AG04449 (cell line): ENCODE measurements at regions not wholly inside any gene's neighbourhood (a gene's known extent, or its start where the extent isn't known, plus 50 kb on each side); places are given as distances from the start of the nearest gene placed in this dataset.

Experiments used
- CTCF ChIA-PET: fragments of 350-600 bp; formaldehyde crosslinking; extraction: SDS; loops from one replicate; lab custom pipeline; 2021; ENCODE audit warnings: antibody characterized with exemption; lab: Yijun Ruan, JAX
- POLR2A ChIA-PET: fragments of 400-600, 350-600 bp; formaldehyde crosslinking; extraction: SDS; loops from one replicate; lab custom pipeline; 2020; ENCODE audit warnings: antibody characterized with exemption, inconsistent platforms; lab: Yijun Ruan, JAX
- DNase-seq: peaks from one replicate; pipeline ENCODE4 v3.0.0-alpha.2; 2010; ENCODE audit warnings: low read depth, low spot score
- H3K4me3 ChIP-seq: 2 replicates; pipeline ENCODE4 v1.5.1; 2011; ENCODE audit warnings: low read depth, mild to moderate bottlenecking, control low read depth, low read length
- TF ChIP-seq, protein P1 (sequence below): IDR thresholded peaks from one replicate; pipeline ENCODE4 v1.5.1; 2011; ENCODE audit warnings: mild to moderate bottlenecking, moderate library complexity, low read length, control low read depth, inconsistent platforms; ENCODE audit not compliant: insufficient read depth; ENCODE audit errors: missing control alignments

DNA sequence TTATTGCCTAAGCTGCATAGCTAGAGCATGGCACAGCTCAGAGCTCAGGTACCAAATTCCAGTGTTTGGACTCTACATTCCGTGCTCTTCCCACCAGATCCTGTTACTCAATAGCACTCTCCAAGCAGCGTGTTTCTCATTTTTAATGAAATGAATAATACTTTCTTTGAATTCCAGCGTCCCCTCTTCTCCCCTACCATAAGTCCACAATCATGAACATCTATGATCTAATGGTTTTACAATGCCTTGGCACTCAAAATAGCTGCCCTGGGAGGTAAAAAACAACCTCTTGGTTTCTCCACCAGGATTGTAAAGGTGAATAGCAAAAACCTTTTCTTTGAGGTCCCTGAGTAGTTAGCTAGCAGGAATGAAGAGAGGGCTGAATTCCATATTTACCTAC lies 480.0 kb upstream of the PKN2 start:
- TF ChIP-seq, protein P1, sequence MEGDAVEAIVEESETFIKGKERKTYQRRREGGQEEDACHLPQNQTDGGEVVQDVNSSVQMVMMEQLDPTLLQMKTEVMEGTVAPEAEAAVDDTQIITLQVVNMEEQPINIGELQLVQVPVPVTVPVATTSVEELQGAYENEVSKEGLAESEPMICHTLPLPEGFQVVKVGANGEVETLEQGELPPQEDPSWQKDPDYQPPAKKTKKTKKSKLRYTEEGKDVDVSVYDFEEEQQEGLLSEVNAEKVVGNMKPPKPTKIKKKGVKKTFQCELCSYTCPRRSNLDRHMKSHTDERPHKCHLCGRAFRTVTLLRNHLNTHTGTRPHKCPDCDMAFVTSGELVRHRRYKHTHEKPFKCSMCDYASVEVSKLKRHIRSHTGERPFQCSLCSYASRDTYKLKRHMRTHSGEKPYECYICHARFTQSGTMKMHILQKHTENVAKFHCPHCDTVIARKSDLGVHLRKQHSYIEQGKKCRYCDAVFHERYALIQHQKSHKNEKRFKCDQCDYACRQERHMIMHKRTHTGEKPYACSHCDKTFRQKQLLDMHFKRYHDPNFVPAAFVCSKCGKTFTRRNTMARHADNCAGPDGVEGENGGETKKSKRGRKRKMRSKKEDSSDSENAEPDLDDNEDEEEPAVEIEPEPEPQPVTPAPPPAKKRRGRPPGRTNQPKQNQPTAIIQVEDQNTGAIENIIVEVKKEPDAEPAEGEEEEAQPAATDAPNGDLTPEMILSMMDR = no peak
- CTCF ChIA-PET = no interaction called here
- POLR2A ChIA-PET = no interaction called here
- no peak for DNase-seq
- no peak overlapping the region for H3K4me3 ChIP-seq

DNA sequence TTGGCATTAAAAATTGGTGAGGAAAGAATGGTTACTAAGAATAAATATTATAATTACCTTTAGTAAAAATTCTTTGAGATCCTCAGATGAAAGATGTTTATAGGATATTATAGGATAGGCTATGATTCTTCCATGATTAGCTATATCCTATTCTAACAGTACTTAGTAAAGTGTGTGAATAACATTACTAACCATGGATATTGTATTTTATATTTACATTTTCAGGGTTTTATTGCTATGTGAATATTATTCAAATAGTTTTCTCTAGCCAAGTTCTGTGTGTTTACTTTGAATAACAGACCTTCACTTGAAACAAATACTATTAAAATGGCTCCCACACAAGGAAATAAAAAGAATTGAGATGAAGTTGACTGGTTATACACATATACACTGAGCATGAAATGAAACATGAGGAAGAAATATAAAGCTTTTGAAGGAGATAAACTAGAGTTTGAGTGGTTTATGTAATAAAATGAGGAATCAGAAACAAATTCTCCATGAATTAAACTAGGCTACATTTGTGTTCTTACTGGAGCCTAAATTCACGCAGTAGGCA lies 479.4 kb upstream of the PKN2 start:
- ChIA-PET CTCF (no interaction called here), POLR2A (no interaction called here)
- H3K4me3 ChIP-seq = no peak overlapping the region
- no peak for DNase-seq
- TF ChIP-seq, protein P1 = no peak

DNA sequence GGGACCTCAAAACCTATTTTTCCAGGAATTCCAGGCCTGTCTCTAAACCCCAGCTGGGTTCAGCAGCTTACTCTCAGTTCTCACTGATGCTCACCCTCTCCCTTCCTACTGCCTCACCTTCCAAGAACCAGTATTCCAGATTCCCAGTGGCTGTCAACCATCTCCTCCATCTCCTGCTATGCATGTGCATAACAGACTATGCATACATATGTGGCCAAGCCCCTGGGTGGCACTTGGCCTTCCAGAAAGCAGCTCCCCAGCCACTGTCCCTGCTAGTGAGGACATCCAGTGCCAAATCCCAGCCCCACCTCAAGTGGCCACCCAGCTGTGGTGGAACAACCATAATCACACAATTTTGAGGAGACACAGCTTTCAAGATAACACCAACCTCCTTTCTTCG lies 475.7 kb upstream of the PKN2 start:
- no peak overlapping the region for H3K4me3 ChIP-seq
- ChIA-PET POLR2A (no interaction called here), CTCF (no interaction called here)
- TF ChIP-seq, protein P1 = no peak
- DNase-seq = no peak

DNA sequence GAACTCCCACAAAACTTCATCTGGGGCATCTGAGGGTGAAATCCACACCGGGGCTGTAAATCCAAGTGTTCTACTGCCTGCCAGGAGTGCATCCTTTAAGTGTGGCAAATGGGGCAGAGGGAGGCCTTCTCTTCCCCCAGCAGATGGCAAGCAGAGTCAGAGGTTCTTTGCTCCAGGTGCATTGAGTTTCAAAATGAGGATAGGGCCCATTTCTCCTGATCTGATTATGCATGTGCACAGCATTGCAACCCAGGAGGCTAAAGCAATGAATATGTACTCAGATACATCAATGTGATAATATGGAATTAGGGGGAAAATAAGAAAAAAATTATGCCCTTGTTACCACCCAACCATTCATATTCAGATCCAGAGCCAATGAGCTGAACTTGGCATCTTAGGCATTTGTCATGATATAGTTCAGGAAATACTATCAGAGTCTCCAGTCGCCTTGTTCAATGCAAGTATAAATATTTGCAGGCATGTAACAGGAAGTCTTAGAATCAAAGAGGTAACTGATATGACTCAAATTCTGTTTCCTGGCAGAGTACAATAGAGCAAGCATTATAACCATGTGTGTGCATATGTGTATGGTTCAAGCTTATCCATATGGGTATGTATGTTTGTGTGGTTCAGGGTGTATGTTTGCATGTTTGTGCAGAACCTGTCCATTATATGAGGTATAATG lies 473.8 kb upstream of the PKN2 start:
- TF ChIP-seq, protein P1 = no peak
- CTCF ChIA-PET = no interaction called here
- no peak overlapping the region for H3K4me3 ChIP-seq
- no peak for DNase-seq
- POLR2A ChIA-PET = no interaction called here

DNA sequence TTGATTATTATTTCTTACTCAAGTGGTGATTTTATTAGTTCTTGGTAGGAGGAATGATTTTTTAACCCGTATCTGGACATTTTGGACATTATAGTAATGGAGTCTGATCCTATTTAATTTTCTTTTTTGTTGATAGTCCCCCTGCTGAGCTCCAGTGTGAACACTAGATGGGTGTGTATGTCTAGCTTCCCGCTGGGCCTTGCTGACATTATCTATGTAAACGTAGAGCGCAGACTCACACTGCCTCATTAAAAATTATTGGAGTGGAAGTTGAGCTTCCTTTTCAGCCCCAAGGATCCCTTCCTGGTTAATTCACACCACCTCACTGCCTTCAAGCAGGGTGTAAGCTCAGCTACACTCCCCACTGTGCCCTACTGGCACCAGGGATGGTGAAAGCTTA lies 467.6 kb upstream of the PKN2 start:
- ChIA-PET CTCF (no interaction called here), POLR2A (no interaction called here)
- TF ChIP-seq, protein P1 = no peak
- DNase-seq = no peak
- H3K4me3 ChIP-seq = no peak overlapping the region

DNA sequence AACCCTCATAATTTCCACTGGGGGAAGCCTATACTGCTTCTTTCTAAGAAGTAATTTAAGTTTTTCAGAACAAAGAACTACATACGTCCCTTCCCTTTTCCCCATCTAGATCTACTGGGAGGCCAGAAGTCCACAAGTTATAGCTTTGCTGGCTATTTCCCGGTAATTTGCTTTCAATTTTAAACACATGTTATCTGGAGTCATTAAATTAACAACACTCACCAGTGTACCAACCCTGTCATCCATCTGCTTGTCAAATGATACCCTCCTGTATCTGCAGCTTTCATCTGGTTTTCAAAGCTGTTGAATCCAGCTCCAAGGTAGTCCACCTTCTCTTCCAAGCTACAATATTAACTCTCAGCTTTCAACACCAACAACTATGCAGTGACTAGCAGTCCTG lies 466.7 kb upstream of the PKN2 start:
- CTCF ChIA-PET = no interaction called here
- DNase-seq = no peak
- no peak overlapping the region for H3K4me3 ChIP-seq
- TF ChIP-seq, protein P1 = no peak
- POLR2A ChIA-PET = no interaction called here
